Mesodermal cell (in vitro differentiated cells): ENCODE measurements at regions not wholly inside any gene's neighbourhood (a gene's known extent, or its start where the extent isn't known, plus 50 kb on each side); places are given as distances from the start of the nearest gene placed in this dataset.

ENCODE experiments used
- H3K27ac ChIP-seq: 2 replicates; pipeline ENCODE4 v1.7.0; 2013; ENCODE audit warnings: mild to moderate bottlenecking, low read depth, low read length, moderate library complexity; ENCODE audit not compliant: severe bottlenecking
- H3K36me3 ChIP-seq: 2 replicates; pipeline ENCODE4 v1.7.1; 2013; ENCODE audit warnings: mild to moderate bottlenecking, low read length, moderate library complexity; ENCODE audit not compliant: control insufficient read depth, insufficient read depth
- H3K4me1 ChIP-seq: one replicate; pipeline ENCODE4 v1.7.1; 2013; ENCODE audit warnings: mild to moderate bottlenecking, low read length; ENCODE audit not compliant: insufficient read depth, control insufficient read depth, poor library complexity, severe bottlenecking
- H3K4me3 ChIP-seq: 2 replicates; pipeline ENCODE4 v1.7.0; 2013; ENCODE audit warnings: low read length, control low read depth, mild to moderate bottlenecking; ENCODE audit not compliant: insufficient read depth, poor library complexity, severe bottlenecking; ENCODE audit errors: extremely low read depth
- H3K9me3 ChIP-seq: 2 replicates; pipeline ENCODE4 v1.7.1; 2013; ENCODE audit warnings: mild to moderate bottlenecking, low read length, moderate library complexity; ENCODE audit not compliant: control insufficient read depth
- WGBS, 2 experiments: methylation state at CpG; one replicate each; pipeline ENCODE4 v1.1.5; 2013; ENCODE audit warnings: missing lambda C conversion rate in 2 of 2; ENCODE audit not compliant: insufficient coverage in 2 of 2; 5-methylcytosine and 5-hydroxymethylcytosine counted together

DNA sequence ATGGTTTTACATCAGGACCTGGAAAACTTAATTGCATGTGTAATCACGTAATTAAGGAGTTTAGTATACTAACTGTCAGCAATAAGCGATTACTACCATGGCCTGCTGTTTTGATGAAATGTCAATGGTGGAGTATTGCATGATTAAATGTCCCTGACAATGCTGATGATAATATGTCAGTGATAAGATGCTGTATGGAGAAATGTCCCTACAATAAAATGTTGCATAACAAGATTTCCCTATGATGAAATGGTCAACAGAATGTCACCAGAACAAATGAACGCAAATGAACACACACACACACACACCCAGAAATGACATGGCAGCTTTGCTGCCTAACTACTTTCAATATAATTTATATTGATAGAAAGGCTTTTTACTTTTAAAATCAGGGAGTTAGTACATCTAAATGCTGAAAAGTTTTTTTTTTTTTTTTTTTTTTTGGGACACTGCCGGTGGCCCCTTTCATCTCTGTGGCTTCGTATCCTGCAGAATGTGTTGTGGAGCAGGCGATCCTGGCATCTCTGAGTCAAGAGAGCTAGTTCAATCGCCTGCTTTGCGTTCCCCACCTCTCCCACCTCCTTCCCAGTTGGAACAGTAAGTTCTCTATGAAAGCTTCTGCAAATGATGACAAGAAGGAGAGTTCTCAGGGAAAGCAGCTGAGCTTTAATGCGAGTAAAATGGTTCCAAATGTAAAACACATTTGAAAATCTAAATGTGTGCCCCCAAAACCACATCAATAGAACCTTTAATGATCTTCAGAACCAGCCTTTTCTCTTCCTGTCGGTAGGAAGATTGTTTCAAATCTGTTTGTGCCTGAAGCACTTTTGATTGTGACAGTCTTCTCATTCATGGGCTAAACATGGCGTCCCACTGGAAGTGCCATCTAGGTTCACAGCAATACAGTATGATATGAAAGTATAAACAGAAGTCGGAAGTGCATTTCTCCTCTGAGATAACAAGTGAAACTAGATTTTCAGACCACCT is 170.1 kb upstream of the GBE1 start:
- Histone ChIP-seq H3K27ac (no peak overlapping the region), H3K4me3 (no peak overlapping the region), H3K36me3 (no peaks in the 10 kb centered on the region), H3K9me3 (no peaks in the 10 kb centered on the region), H3K4me1 (no peaks in the 10 kb centered on the region)
- WGBS, 2 experiments = 93 to 94% methylated on average over 2 to 3 of the region's 12 CpGs

GRCh38 chr3:81929697-81930096 is 168.3 kb upstream of the GBE1 start:
- Histone ChIP-seq H3K4me1 (no peaks in the 10 kb centered on the region), H3K36me3 (no peaks in the 10 kb centered on the region), H3K27ac (no peak overlapping the region), H3K4me3 (no peak overlapping the region), H3K9me3 (no peaks in the 10 kb centered on the region)

GRCh38 chr3:81927811-81928210 is 166.4 kb upstream of the GBE1 start:
- Histone ChIP-seq H3K9me3 (no peaks in the 10 kb centered on the region), H3K4me1 (no peaks in the 10 kb centered on the region), H3K36me3 (no peaks in the 10 kb centered on the region), H3K27ac (no peak overlapping the region), H3K4me3 (no peak overlapping the region)
- WGBS, 2 experiments = no CpG with 5 or more reads among the region's 1 CpG

- H3K27ac ChIP-seq = no peak overlapping the region
- H3K4me1 ChIP-seq = no peaks in the 10 kb centered on the region
Observed at GRCh38 chr3:81925385-81925784, 163.9 kb upstream of the GBE1 start.

GRCh38 chr3:81923038-81923437 is 161.6 kb upstream of the GBE1 start:
- H3K9me3 ChIP-seq = no peaks in the 10 kb centered on the region
- H3K36me3 ChIP-seq = no peaks in the 10 kb centered on the region
- no peaks in the 10 kb centered on the region for H3K4me1 ChIP-seq
- no peak overlapping the region for H3K4me3 ChIP-seq
- no CpG with 5 or more reads among the region's 2 CpGs for WGBS, 2 experiments
- no peak overlapping the region for H3K27ac ChIP-seq

More at GRCh38 chr3:81925385-81925784, 163.9 kb upstream of the GBE1 start:
- no peaks in the 10 kb centered on the region for H3K36me3 ChIP-seq
- no peaks in the 10 kb centered on the region for H3K9me3 ChIP-seq
- H3K4me3 ChIP-seq = no peak overlapping the region

DNA sequence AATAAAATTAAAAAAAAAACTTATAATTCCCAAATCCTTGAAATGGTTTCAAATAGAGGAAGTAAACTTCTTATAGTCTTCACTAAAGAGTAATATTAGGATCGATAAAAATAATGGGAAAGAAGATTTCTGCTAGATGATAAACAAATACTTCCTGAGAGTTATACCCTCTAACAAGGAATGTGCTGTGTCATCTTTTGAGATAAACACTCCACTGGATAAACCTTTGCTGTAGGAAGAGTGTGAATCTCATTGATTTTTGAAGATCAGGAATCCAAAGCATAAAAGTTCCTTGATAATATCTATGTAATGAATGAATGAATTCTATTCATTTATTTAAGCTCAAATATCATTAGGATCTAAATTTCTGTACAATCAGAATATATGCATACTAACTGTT is 161.0 kb upstream of the GBE1 start:
- Histone ChIP-seq H3K9me3 (no peaks in the 10 kb centered on the region), H3K36me3 (no peaks in the 10 kb centered on the region), H3K4me3 (no peak overlapping the region), H3K27ac (no peak overlapping the region), H3K4me1 (no peaks in the 10 kb centered on the region)
- WGBS, 2 experiments = no CpG with 5 or more reads among the region's 1 CpG

GRCh38 chr3:81920816-81921215 is 159.4 kb upstream of the GBE1 start:
- no CpG with 5 or more reads among the region's 1 CpG for WGBS, 2 experiments
- Histone ChIP-seq H3K4me3 (no peak overlapping the region), H3K9me3 (no peaks in the 10 kb centered on the region), H3K4me1 (no peaks in the 10 kb centered on the region), H3K27ac (no peak overlapping the region), H3K36me3 (no peaks in the 10 kb centered on the region)

- H3K4me3 ChIP-seq = no peak overlapping the region
- no peaks in the 10 kb centered on the region for H3K9me3 ChIP-seq
- H3K36me3 ChIP-seq = no peaks in the 10 kb centered on the region
- no peak overlapping the region for H3K27ac ChIP-seq
- H3K4me1 ChIP-seq = no peaks in the 10 kb centered on the region
- WGBS, 2 experiments = no CpG with 5 or more reads among the region's 1 CpG
Observed at GRCh38 chr3:81916890-81917289, 155.4 kb upstream of the GBE1 start.

DNA sequence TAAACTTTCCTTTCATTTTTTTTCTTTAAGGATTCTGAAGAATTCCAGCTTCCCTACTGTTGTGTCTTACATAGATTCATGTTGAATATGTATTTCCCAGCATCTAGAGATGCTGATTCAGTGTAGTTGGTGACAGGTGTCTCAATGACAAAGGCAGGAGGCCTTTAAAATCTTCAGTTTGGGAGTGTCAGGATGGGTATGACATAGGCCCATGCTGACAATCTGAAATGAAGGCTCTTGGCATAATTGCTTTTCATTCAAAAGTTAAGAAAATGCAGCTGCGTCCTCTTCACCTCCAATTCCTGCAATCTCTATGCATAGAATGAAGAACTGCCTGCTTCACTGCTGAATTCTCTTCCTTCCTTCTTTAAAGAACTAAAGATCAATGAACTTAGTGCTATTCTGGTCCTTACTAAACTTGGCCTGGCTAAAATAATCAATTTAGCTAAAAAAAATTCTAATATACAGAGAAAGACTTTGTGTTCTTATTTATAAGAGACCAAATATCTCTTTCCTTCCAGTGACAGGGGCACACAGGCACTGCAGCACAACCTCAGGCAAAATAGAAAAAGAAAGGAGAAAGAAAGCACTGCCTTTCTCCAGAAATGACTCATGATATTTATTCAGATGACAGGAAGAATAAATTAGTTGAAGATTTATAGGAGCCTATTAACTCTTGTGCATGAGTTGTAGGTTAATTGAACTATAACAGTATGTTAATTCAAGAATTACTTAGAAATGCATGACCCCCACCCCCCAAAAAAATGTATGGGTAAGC is 152.6 kb upstream of the GBE1 start:
- Histone ChIP-seq H3K36me3 (no peaks in the 10 kb centered on the region), H3K9me3 (no peaks in the 10 kb centered on the region), H3K27ac (no peak overlapping the region), H3K4me1 (no peaks in the 10 kb centered on the region), H3K4me3 (no peak overlapping the region)
- WGBS, 2 experiments = 67% methylated on average over 1 of the region's 1 CpG

DNA sequence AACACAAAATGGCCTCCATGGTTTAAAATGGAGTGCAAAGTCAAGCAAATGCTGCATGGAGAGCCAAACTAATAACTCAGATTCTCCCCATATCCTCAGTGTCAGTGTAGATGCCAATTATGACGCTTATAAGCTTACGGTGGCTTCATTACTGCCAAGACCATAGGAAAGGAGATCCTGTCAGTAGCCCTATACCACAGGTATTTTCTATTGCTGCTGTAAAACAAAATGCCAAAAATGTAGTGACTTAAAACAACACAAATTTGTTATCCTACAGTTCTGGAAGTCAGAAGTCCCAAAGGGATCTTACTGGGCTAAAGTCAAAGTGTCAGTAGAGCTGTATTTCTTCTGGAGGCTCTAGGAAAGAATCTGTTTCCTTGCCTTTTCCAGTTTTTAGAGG is 149.8 kb upstream of the GBE1 start:
- Histone ChIP-seq H3K36me3 (no peaks in the 10 kb centered on the region), H3K4me3 (no peak overlapping the region), H3K27ac (no peak overlapping the region), H3K4me1 (no peaks in the 10 kb centered on the region), H3K9me3 (no peaks in the 10 kb centered on the region)
- 100% methylated on average over 2 of the region's 2 CpGs for WGBS, 2 experiments
